ENCODE measurements at regions not wholly inside any gene's neighbourhood (a gene's known extent, or its start where the extent isn't known, plus 50 kb on each side); places are given as distances from the start of the nearest gene placed in this dataset.

- no peak for ATAC-seq
- TF ChIP-seq CSRNP3 (CRISPR knock-in tag; IDR thresholded peaks at IDR 0.05) (no peak), CSDC2 (CRISPR knock-in tag; IDR thresholded peaks at IDR 0.05) (no peak), ZFP3 (CRISPR knock-in tag; IDR thresholded peaks at IDR 0.05) (no peak), PATZ1 (CRISPR knock-in tag; IDR thresholded peaks at IDR 0.05; ENCODE audit: borderline replicate concordance) (no peak), GLIS3 (CRISPR knock-in tag; IDR thresholded peaks at IDR 0.05) (no peak), ZNF70 (CRISPR knock-in tag; IDR thresholded peaks at IDR 0.05) (no peak), ZNF565 (CRISPR knock-in tag; conservative IDR thresholded peaks at IDR 0.05; ENCODE audit: low read depth) (no peak), ZFP30 (CRISPR knock-in tag; IDR thresholded peaks at IDR 0.05) (no peak), TSHZ2 (CRISPR knock-in tag; IDR thresholded peaks at IDR 0.05) (no peak), RARB (CRISPR knock-in tag; IDR thresholded peaks at IDR 0.05) (no peak), POU6F1 (CRISPR knock-in tag; IDR thresholded peaks at IDR 0.05; ENCODE audit: borderline replicate concordance, low read depth) (no peak), SNAI2 (CRISPR knock-in tag; IDR thresholded peaks at IDR 0.05) (no peak), ESRRG (CRISPR knock-in tag; IDR thresholded peaks at IDR 0.05) (no peak), PPARA (CRISPR knock-in tag; IDR thresholded peaks at IDR 0.05; ENCODE audit: borderline replicate concordance) (no peak), TCF4 (CRISPR knock-in tag; IDR thresholded peaks at IDR 0.05; ENCODE audit: borderline replicate concordance) (no peak), ARNTL (CRISPR knock-in tag; IDR thresholded peaks at IDR 0.05; ENCODE audit: borderline replicate concordance, low read depth) (no peak)
These were observed 358.3 kb downstream of the SLC6A15 start for GRCh38 chr12:84554199-84554723.

GRCh38 chr12:84553331-84554117, 359.1 kb downstream of the SLC6A15 start:
- TF ChIP-seq PATZ1 (CRISPR knock-in tag; IDR thresholded peaks at IDR 0.05; ENCODE audit: borderline replicate concordance) (no peak), TSHZ2 (CRISPR knock-in tag; IDR thresholded peaks at IDR 0.05) (no peak), ISL1 (CRISPR knock-in tag; IDR thresholded peaks at IDR 0.05) (no peak), ZNF565 (CRISPR knock-in tag; conservative IDR thresholded peaks at IDR 0.05; ENCODE audit: low read depth) (no peak)
- no peak for ATAC-seq

Measured in SK-N-SH treated with all-trans-retinoic acid at 6 μM for 48 hours (cell line).